Upper lobe of left lung (tissue), 4 donors: ENCODE measurements at regions not wholly inside any gene's neighbourhood (a gene's known extent, or its start where the extent isn't known, plus 50 kb on each side); places are given as distances from the start of the nearest gene placed in this dataset.

Experiments
- POLR2AphosphoS5 ChIP-seq, 2 donors: sonication (generic); formaldehyde crosslinking; IDR thresholded peaks; one replicate each; pipeline ENCODE4 v1.5.1; 2017; ENCODE audit warnings: antibody characterized with exemption in 2 of 2
- TF ChIP-seq, protein P1 (sequence below), 6 experiments: fragments of 450-650 bp in 4 of 6; fragments of 200-600 bp in 2 of 6; sonication (generic) in 2 of 6; IDR thresholded peaks; one replicate each; pipeline ENCODE4 v1.5.1; 2016 to 2019; ENCODE audit warnings: antibody characterized with exemption in 6 of 6

DNA sequence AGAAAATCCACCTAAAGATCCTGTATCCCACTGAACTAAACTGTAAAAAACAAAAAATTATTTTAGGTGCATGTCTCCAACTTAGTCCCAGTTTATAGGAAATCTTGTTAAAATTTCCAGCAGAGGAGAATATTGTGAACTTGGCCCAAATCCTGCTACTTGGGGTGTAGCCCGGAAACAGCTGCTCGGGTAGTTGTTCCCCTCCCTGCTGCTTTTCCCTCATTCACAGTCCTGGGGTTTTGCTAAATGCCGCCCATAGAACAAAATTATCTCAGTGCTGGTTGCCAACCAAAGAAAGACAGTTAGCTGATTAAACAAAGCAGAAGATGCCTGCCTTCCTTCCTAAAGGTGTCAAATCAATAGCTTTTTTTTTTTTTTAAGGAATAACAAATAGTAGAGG, 330.5 kb upstream of the KLF12 start:
- no peak for TF ChIP-seq POLR2AphosphoS5 (IDR thresholded peaks at IDR 0.05)
- TF ChIP-seq, protein P1, sequence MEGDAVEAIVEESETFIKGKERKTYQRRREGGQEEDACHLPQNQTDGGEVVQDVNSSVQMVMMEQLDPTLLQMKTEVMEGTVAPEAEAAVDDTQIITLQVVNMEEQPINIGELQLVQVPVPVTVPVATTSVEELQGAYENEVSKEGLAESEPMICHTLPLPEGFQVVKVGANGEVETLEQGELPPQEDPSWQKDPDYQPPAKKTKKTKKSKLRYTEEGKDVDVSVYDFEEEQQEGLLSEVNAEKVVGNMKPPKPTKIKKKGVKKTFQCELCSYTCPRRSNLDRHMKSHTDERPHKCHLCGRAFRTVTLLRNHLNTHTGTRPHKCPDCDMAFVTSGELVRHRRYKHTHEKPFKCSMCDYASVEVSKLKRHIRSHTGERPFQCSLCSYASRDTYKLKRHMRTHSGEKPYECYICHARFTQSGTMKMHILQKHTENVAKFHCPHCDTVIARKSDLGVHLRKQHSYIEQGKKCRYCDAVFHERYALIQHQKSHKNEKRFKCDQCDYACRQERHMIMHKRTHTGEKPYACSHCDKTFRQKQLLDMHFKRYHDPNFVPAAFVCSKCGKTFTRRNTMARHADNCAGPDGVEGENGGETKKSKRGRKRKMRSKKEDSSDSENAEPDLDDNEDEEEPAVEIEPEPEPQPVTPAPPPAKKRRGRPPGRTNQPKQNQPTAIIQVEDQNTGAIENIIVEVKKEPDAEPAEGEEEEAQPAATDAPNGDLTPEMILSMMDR (IDR thresholded peaks at IDR 0.05) = no peak
